T-helper 2 cell treated with Interferon-gamma antibody and Interleukin-4, amounts not matched to agents 100 ng/mL and 5 ng/mL, for 36 hours (primary cell): ENCODE measurements at regions not wholly inside any gene's neighbourhood (a gene's known extent, or its start where the extent isn't known, plus 50 kb on each side); places are given as distances from the start of the nearest gene placed in this dataset.
"Not testable (repeated sequence)": the region's sequence is repeated elsewhere in the genome, so short reads cannot be mapped to it uniquely, and the experiment has no call there.

Experiments used
- intact Hi-C: fragments of 100-400 bp; cut with micrococcal nuclease; formaldehyde crosslinking; loops from one replicate; pipeline ENCODE4 v1.15.1; 2023

GRCh38 chr5:17081142-17081541 is 136.3 kb upstream of the BASP1 start:
- intact Hi-C loops, result no loop called here

- intact Hi-C loops, result not testable (repeated sequence)
Measured at GRCh38 chr5:17083276-17083675, 134.2 kb upstream of the BASP1 start.

- intact Hi-C loops, result no loop called here
Measured at GRCh38 chr5:17087035-17087434, 130.4 kb upstream of the BASP1 start.

GRCh38 chr5:17088051-17088450 is 129.4 kb upstream of the BASP1 start:
- intact Hi-C loops, result no loop called here

GRCh38 chr5:17089001-17089400 is 128.4 kb upstream of the BASP1 start:
- intact Hi-C loops, result no loop called here

- intact Hi-C loops, result no loop called here
Measured at GRCh38 chr5:17089690-17090089, 127.7 kb upstream of the BASP1 start.

- intact Hi-C loops, result no loop called here
Measured at GRCh38 chr5:17090839-17091238, 126.6 kb upstream of the BASP1 start.

- intact Hi-C loops, result no loop called here
Measured at GRCh38 chr5:17094830-17095229, 122.6 kb upstream of the BASP1 start.

GRCh38 chr5:17096952-17097695 is 120.3 kb upstream of the BASP1 start:
- intact Hi-C loops, result no loop called here

GRCh38 chr5:17099946-17100345 is 117.5 kb upstream of the BASP1 start:
- intact Hi-C loops, result no loop called here

GRCh38 chr5:17103461-17103860 is 114.0 kb upstream of the BASP1 start:
- intact Hi-C loops, result no loop called here

- intact Hi-C loops, result no loop called here
Measured at GRCh38 chr5:17105744-17106418, 111.5 kb upstream of the BASP1 start.

- intact Hi-C loops, result no loop called here
Measured at GRCh38 chr5:17106521-17106920, 110.9 kb upstream of the BASP1 start.

- intact Hi-C loops, result not testable (repeated sequence)
Measured at GRCh38 chr5:17112091-17112716, 105.2 kb upstream of the BASP1 start.

GRCh38 chr5:17113174-17113958 is 104.1 kb upstream of the BASP1 start:
- intact Hi-C loops, result no loop called here

- intact Hi-C loops, result no loop called here
Measured at GRCh38 chr5:17114233-17114632, 103.2 kb upstream of the BASP1 start.

- intact Hi-C loops, result no loop called here
Measured at GRCh38 chr5:17114715-17115599, 102.5 kb upstream of the BASP1 start.

GRCh38 chr5:17115855-17116254 is 101.6 kb upstream of the BASP1 start:
- intact Hi-C loops, result no loop called here

- intact Hi-C loops, result no loop called here
Measured at GRCh38 chr5:17118631-17119030, 98.8 kb upstream of the BASP1 start.

GRCh38 chr5:17120209-17120608 is 97.2 kb upstream of the BASP1 start:
- intact Hi-C loops, result no loop called here

GRCh38 chr5:17121776-17122175 is 95.7 kb upstream of the BASP1 start:
- intact Hi-C loops, result no loop called here
